ENCODE measurements at regions not wholly inside any gene's neighbourhood (a gene's known extent, or its start where the extent isn't known, plus 50 kb on each side); places are given as distances from the start of the nearest gene placed in this dataset.

GRCh38 chr1:101120868-101121267 lies 95.3 kb upstream of the DPH5 start:
- TF ChIP-seq CTCF (IDR thresholded peaks at IDR 0.05): no peak
- TF ChIP-seq POLR2AphosphoS5 (IDR thresholded peaks at IDR 0.05): no peak
- TF ChIP-seq EP300 (IDR thresholded peaks at IDR 0.05): no peak

Measured in esophagus muscularis mucosa (tissue), 4 donors.